Smooth muscle cell (in vitro differentiated cells): ENCODE measurements at regions not wholly inside any gene's neighbourhood (a gene's known extent, or its start where the extent isn't known, plus 50 kb on each side); places are given as distances from the start of the nearest gene placed in this dataset.

ENCODE experiments used
- DNase-seq: peaks from one replicate; lab custom pipeline; 2025; ENCODE audit not compliant: unreplicated experiment; lab: John Stamatoyannopoulos, UW
- H2AFZ ChIP-seq: fragments of 200-600 bp; sonication (generic); 2 replicates; pipeline ENCODE4 v1.6.0; 2016; ENCODE audit warnings: antibody characterized with exemption, low read depth, mild to moderate bottlenecking
- H3F3A ChIP-seq: fragments of 200-600 bp; sonication (generic); 2 replicates; pipeline ENCODE4 v1.6.0; 2017; ENCODE audit warnings: antibody characterized with exemption, low read depth
- H3K27ac ChIP-seq: fragments of 200-600 bp; sonication (generic); 2 replicates; pipeline ENCODE4 v1.5.1; 2016; ENCODE audit warnings: low read depth, mild to moderate bottlenecking
- H3K27me3 ChIP-seq: fragments of 200-600 bp; sonication (generic); 2 replicates; pipeline ENCODE4 v1.6.1; 2016; ENCODE audit warnings: low read depth, mild to moderate bottlenecking
- H3K36me3 ChIP-seq: fragments of 200-600 bp; sonication (generic); 2 replicates; pipeline ENCODE4 v1.5.1; 2016; ENCODE audit warnings: low read depth
- H3K4me1 ChIP-seq: fragments of 200-600 bp; sonication (generic); 2 replicates; pipeline ENCODE4 v1.5.1; 2016; ENCODE audit warnings: low read depth
- H3K4me2 ChIP-seq: fragments of 200-600 bp; sonication (generic); 2 replicates; pipeline ENCODE4 v1.6.0; 2016; ENCODE audit warnings: mild to moderate bottlenecking
- H3K4me3 ChIP-seq: fragments of 200-600 bp; sonication (generic); 2 replicates; pipeline ENCODE4 v1.5.1; 2016; ENCODE audit warnings: mild to moderate bottlenecking
- H3K79me2 ChIP-seq: fragments of 200-600 bp; sonication (generic); 2 replicates; pipeline ENCODE4 v1.6.0; 2016; ENCODE audit warnings: low read depth, mild to moderate bottlenecking
- H3K9ac ChIP-seq: fragments of 200-600 bp; sonication (generic); 2 replicates; pipeline ENCODE4 v1.6.0; 2016; ENCODE audit warnings: low read depth
- H3K9me3 ChIP-seq: fragments of 200-600 bp; sonication (generic); replicated peaks from 2 replicates; pipeline ENCODE4 v1.5.1; 2016; ENCODE audit warnings: low read depth
- H4K20me1 ChIP-seq: fragments of 200-600 bp; sonication (generic); 2 replicates; pipeline ENCODE4 v1.6.0; 2016; ENCODE audit warnings: low read depth
- CTCF ChIP-seq: fragments of 200-600 bp; sonication (generic); IDR thresholded peaks from 2 replicates; pipeline ENCODE4 v1.5.1; 2017; ENCODE audit warnings: borderline replicate concordance, mild to moderate bottlenecking, antibody characterized with exemption; ENCODE audit not compliant: insufficient read depth, poor library complexity, severe bottlenecking
- WGBS: methylation state at CpG from one replicate; pipeline ENCODE4 v1.1.7; 2016; ENCODE audit warnings: low lambda C conversion rate; 5-methylcytosine and 5-hydroxymethylcytosine counted together

- H3K9ac ChIP-seq, result no peak overlapping the region
- H3K27ac ChIP-seq, result no peak overlapping the region
- H3K27me3 ChIP-seq, result no peaks in the 10 kb centered on the region
- no peak for TF ChIP-seq CTCF
- H3K4me3 ChIP-seq, result no peak overlapping the region
- 86% methylated on average over 1 of the region's 1 CpG for WGBS
- H3K4me1 ChIP-seq, result no peaks in the 10 kb centered on the region
- no peaks in the 10 kb centered on the region for H4K20me1 ChIP-seq
- H3F3A ChIP-seq, result no peaks in the 10 kb centered on the region
- H2AFZ ChIP-seq, result no peak overlapping the region
- H3K4me2 ChIP-seq, result no peak overlapping the region
- DNase-seq, result no peak
- H3K9me3 ChIP-seq, result no peaks in the 10 kb centered on the region
- H3K36me3 ChIP-seq, result no peaks in the 10 kb centered on the region
- H3K79me2 ChIP-seq, result no peaks in the 10 kb centered on the region
These were observed 66.3 kb upstream of the UFM1 start for GRCh38 chr13:38283346-38283745.

- no peaks in the 10 kb centered on the region for H3K4me1 ChIP-seq
- H3K4me3 ChIP-seq, result no peak overlapping the region
- no peak for TF ChIP-seq CTCF
- no peaks in the 10 kb centered on the region for H3K9me3 ChIP-seq
- no peaks in the 10 kb centered on the region for H3K36me3 ChIP-seq
- no peaks in the 10 kb centered on the region for H3F3A ChIP-seq
- 88% methylated on average over 2 of the region's 2 CpGs for WGBS
- H3K9ac ChIP-seq, result no peak overlapping the region
- H2AFZ ChIP-seq, result no peak overlapping the region
- H3K27me3 ChIP-seq, result no peaks in the 10 kb centered on the region
- no peak overlapping the region for H3K27ac ChIP-seq
- H4K20me1 ChIP-seq, result no peaks in the 10 kb centered on the region
- no peak for DNase-seq
- H3K4me2 ChIP-seq, result no peak overlapping the region
- H3K79me2 ChIP-seq, result no peaks in the 10 kb centered on the region
These were observed 84.5 kb upstream of the UFM1 start for GRCh38 chr13:38265132-38265497.

- WGBS, result 97% methylated on average over 9 of the region's 9 CpGs
- H3K4me1 ChIP-seq, result no peaks in the 10 kb centered on the region
- no peak overlapping the region for H3K9ac ChIP-seq
- H3K27ac ChIP-seq, result no peak overlapping the region
- H4K20me1 ChIP-seq, result no peaks in the 10 kb centered on the region
- no peak overlapping the region for H3K4me2 ChIP-seq
- H3F3A ChIP-seq, result no peaks in the 10 kb centered on the region
- no peaks in the 10 kb centered on the region for H3K9me3 ChIP-seq
- DNase-seq, result no peak
- no peaks in the 10 kb centered on the region for H3K27me3 ChIP-seq
- no peaks in the 10 kb centered on the region for H3K79me2 ChIP-seq
- H3K36me3 ChIP-seq, result no peaks in the 10 kb centered on the region
- no peak overlapping the region for H2AFZ ChIP-seq
- TF ChIP-seq CTCF, result no peak
- H3K4me3 ChIP-seq, result no peak overlapping the region
These were observed 85.1 kb upstream of the UFM1 start for GRCh38 chr13:38264363-38265131.

GRCh38 chr13:38262211-38262610 is 87.4 kb upstream of the UFM1 start:
- Histone ChIP-seq H2AFZ (no peak overlapping the region), H3K4me3 (no peak overlapping the region), H3K4me1 (no peaks in the 10 kb centered on the region), H3K27me3 (no peaks in the 10 kb centered on the region), H3F3A (no peaks in the 10 kb centered on the region), H4K20me1 (no peaks in the 10 kb centered on the region), H3K9me3 (no peaks in the 10 kb centered on the region), H3K79me2 (no peaks in the 10 kb centered on the region), H3K9ac (no peak overlapping the region), H3K36me3 (no peaks in the 10 kb centered on the region), H3K4me2 (no peak overlapping the region), H3K27ac (no peak overlapping the region)
- DNase-seq, result no peak
- TF ChIP-seq CTCF, result no peak
